Natural killer cell (primary cell): ENCODE measurements at regions not wholly inside any gene's neighbourhood (a gene's known extent, or its start where the extent isn't known, plus 50 kb on each side); places are given as distances from the start of the nearest gene placed in this dataset.

Experiments used
- ATAC-seq, 3 donors: fragments of 150-1000 bp in 2 of 3; fragments of 200-7000 bp in 1 of 3; cut with Tn5 transposase; 1 replicate in 1 of 3; 2 replicates in 2 of 3; pipeline ENCODE4 v1.10.0; 2021; ENCODE audit warnings: mild to moderate bottlenecking in 2 of 3, moderate library complexity in 2 of 3
- DNase-seq, 2 donors: peaks; one replicate each; pipeline versions ENCODE4 v3.0.0 to v3.0.0-alpha.2; 2013 to 2021; ENCODE audit warnings: mixed read lengths in 1 of 2
- H3K27ac ChIP-seq: one replicate; pipeline ENCODE4 v1.5.1; 2013; ENCODE audit warnings: mild to moderate bottlenecking, low read length
- H3K27me3 ChIP-seq: one replicate; pipeline ENCODE4 v1.6.1; 2013; ENCODE audit warnings: low read length; ENCODE audit not compliant: control insufficient read depth, insufficient read depth
- H3K36me3 ChIP-seq: one replicate; pipeline ENCODE4 v1.6.1; 2013; ENCODE audit warnings: low read length; ENCODE audit not compliant: control insufficient read depth, insufficient read depth
- H3K4me1 ChIP-seq: one replicate; pipeline ENCODE4 v1.6.1; 2013; ENCODE audit warnings: low read length; ENCODE audit not compliant: control insufficient read depth, insufficient read depth
- H3K4me3 ChIP-seq: one replicate; pipeline ENCODE4 v1.5.1; 2013; ENCODE audit warnings: low read length
- H3K9me3 ChIP-seq: one replicate; pipeline ENCODE4 v1.6.1; 2013; ENCODE audit warnings: low read length; ENCODE audit not compliant: control insufficient read depth, insufficient read depth
- H3K27ac Mint-ChIP-seq, 2 donors: one replicate each; pipeline ENCODE4 v1.8.0; 2022; ENCODE audit warnings: mild to moderate bottlenecking in 2 of 2, mixed read lengths in 2 of 2, moderate library complexity in 1 of 2
- H3K27me3 Mint-ChIP-seq, 2 donors: one replicate each; pipeline ENCODE4 v1.8.0; 2022; ENCODE audit warnings: low read depth in 2 of 2, mixed read lengths in 2 of 2
- H3K36me3 Mint-ChIP-seq: one replicate; pipeline ENCODE4 v1.8.0; 2022; ENCODE audit warnings: mixed read lengths
- H3K4me1 Mint-ChIP-seq, 2 donors: one replicate each; pipeline ENCODE4 v1.8.0; 2022; ENCODE audit warnings: mixed read lengths in 2 of 2
- H3K4me3 Mint-ChIP-seq: one replicate; pipeline ENCODE4 v1.8.0; 2022; ENCODE audit warnings: mild to moderate bottlenecking, moderate library complexity, mixed read lengths
- H3K9me3 Mint-ChIP-seq, 2 donors: one replicate each; pipeline ENCODE4 v1.8.0; 2022; ENCODE audit warnings: mixed read lengths in 2 of 2
- WGBS: methylation state at CpG from one replicate; pipeline ENCODE4 v1.1.7; 2013; ENCODE audit warnings: missing lambda C conversion rate; ENCODE audit not compliant: insufficient coverage; 5-methylcytosine and 5-hydroxymethylcytosine counted together
- intact Hi-C: fragments of 100-400 bp; cut with micrococcal nuclease; formaldehyde crosslinking; loops from one replicate; pipeline ENCODE4 v1.14.2; 2022
- TF ChIP-seq, protein P1 (sequence below): fragments of 200-600 bp; IDR thresholded peaks from one replicate; pipeline ENCODE4 v1.8.0; 2022; ENCODE audit warnings: antibody characterized with exemption

DNA sequence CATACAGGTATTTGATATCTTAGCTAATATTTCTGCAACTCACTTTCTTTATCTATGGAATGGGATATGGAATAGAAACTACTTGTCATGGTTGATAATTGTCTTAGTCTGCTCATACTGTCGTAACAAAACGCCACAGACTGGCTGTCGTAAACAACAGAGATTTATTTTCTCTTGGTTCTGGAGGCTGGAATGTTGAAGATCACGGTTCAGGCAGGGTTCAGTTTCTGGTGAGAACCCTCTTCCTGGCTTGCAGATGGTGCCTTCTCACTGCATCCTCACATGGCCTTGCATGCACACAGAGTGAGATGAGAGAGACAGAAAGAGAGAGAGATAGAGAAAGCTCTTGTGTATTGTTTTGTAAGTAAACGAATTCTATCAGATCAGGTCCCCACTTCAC, 332.7 kb upstream of the MAGI2 start:
- H3K4me1 Mint-ChIP-seq = no peaks in the 10 kb centered on the region
- WGBS = 89% methylated on average over 4 of the region's 5 CpGs
- peaks cover 9% of the 10 kb centered on the region in 2 donors for H3K9me3 Mint-ChIP-seq
- Histone ChIP-seq H3K4me3 (no peak overlapping the region), H3K36me3 (no peaks in the 10 kb centered on the region), H3K27me3 (no peaks in the 10 kb centered on the region), H3K27ac (no peak overlapping the region), H3K9me3 (no peaks in the 10 kb centered on the region), H3K4me1 (no peaks in the 10 kb centered on the region)
- intact Hi-C loops = no loop called here
- H3K27me3 Mint-ChIP-seq = no peaks in the 10 kb centered on the region
- H3K36me3 Mint-ChIP-seq = no peaks in the 10 kb centered on the region
- TF ChIP-seq, protein P1, sequence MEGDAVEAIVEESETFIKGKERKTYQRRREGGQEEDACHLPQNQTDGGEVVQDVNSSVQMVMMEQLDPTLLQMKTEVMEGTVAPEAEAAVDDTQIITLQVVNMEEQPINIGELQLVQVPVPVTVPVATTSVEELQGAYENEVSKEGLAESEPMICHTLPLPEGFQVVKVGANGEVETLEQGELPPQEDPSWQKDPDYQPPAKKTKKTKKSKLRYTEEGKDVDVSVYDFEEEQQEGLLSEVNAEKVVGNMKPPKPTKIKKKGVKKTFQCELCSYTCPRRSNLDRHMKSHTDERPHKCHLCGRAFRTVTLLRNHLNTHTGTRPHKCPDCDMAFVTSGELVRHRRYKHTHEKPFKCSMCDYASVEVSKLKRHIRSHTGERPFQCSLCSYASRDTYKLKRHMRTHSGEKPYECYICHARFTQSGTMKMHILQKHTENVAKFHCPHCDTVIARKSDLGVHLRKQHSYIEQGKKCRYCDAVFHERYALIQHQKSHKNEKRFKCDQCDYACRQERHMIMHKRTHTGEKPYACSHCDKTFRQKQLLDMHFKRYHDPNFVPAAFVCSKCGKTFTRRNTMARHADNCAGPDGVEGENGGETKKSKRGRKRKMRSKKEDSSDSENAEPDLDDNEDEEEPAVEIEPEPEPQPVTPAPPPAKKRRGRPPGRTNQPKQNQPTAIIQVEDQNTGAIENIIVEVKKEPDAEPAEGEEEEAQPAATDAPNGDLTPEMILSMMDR = no peak
- H3K4me3 Mint-ChIP-seq = no peak overlapping the region
- ATAC-seq (no peak), DNase-seq (no peak)
- no peak overlapping the region for H3K27ac Mint-ChIP-seq

DNA sequence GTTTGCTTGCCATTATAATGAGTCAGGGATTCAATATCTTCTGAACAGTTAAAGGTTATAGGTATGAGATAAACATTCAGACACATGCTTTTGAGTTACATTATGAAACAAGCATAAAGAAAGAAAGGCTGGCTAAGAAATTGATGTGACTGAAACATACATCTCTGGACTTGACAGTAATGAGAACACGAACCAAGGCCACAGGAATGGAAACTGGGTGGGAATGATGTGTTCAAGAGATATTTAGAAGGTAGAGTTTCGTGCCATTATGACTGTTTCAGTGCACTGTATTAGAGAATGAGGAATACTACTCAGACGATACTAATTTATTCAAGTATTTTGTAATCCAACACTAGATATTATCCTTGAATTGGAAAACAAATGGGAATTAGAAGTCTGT, 332.1 kb upstream of the MAGI2 start:
- H3K27me3 Mint-ChIP-seq = no peaks in the 10 kb centered on the region
- TF ChIP-seq, protein P1 = no peak
- no peaks in the 10 kb centered on the region for H3K9me3 ChIP-seq
- H3K4me1 Mint-ChIP-seq = no peaks in the 10 kb centered on the region
- peaks cover 9 to 10% of the 10 kb centered on the region in 2 donors for H3K9me3 Mint-ChIP-seq
- no peak overlapping the region for H3K27ac Mint-ChIP-seq
- no peaks in the 10 kb centered on the region for H3K36me3 Mint-ChIP-seq
- WGBS = 57% methylated on average over 1 of the region's 3 CpGs
- no peak overlapping the region for H3K4me3 Mint-ChIP-seq
- DNase-seq (no peak), ATAC-seq (no peak)
- H3K4me1 ChIP-seq = no peaks in the 10 kb centered on the region
- no peak overlapping the region for H3K27ac ChIP-seq
- no peaks in the 10 kb centered on the region for H3K27me3 ChIP-seq
- intact Hi-C loops = no loop called here
- H3K36me3 ChIP-seq = no peaks in the 10 kb centered on the region
- H3K4me3 ChIP-seq = no peak overlapping the region

DNA sequence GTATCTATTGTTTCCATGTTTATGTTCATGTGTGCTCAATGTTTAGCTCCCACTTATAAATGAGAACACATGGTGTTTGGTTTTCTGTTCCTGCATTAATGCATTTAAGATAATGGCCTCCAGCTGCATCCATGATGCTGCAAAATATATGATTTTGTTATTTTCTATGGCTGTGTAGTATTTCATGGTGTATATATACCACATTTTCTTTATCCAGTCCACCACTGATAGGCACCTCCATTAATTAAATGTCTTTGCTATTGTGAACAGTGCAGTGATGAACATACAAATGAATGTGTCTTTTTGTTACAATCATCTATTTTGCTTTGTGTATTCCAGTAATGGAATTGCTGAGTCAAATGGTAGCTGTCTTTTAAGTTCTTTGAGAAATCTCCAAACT, 329.4 kb upstream of the MAGI2 start:
- TF ChIP-seq, protein P1 = no peak
- no peak overlapping the region for H3K27ac ChIP-seq
- intact Hi-C loops = no loop called here
- ATAC-seq (no peak), DNase-seq (no peak)
- Mint-ChIP-seq H3K4me3 (no peak overlapping the region), H3K27ac (no peak overlapping the region), H3K27me3 (no peaks in the 10 kb centered on the region), H3K9me3 (peaks cover 10 to 17% of the 10 kb centered on the region in 2 donors), H3K36me3 (no peaks in the 10 kb centered on the region), H3K4me1 (peaks cover 0 to 5% of the 10 kb centered on the region in 2 donors)
- no peak overlapping the region for H3K4me3 ChIP-seq
- H3K9me3 ChIP-seq = no peaks in the 10 kb centered on the region
- no peaks in the 10 kb centered on the region for H3K27me3 ChIP-seq
- H3K4me1 ChIP-seq = no peaks in the 10 kb centered on the region
- H3K36me3 ChIP-seq = no peaks in the 10 kb centered on the region

DNA sequence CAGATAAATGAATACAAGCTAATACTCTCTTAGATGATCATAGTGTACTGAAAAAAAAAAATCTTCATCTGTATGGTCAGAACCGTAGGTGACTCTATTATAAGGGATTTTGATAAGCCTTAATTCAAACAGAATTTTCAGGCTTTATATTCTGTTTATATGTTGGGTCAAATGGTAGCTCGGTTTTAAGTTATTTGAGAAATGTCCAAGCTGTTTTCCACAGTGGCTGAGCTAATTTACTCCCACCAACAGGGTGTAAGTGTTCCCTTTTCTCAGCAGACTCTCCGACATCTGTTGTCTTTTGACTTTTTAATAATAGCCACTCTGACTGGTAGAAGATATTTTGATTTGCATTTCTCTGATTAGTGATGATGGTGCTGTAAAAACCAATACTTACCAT, 328.8 kb upstream of the MAGI2 start:
- TF ChIP-seq, protein P1 = no peak
- Histone ChIP-seq H3K27ac (no peak overlapping the region), H3K4me3 (no peak overlapping the region), H3K36me3 (no peaks in the 10 kb centered on the region), H3K4me1 (no peaks in the 10 kb centered on the region), H3K27me3 (no peaks in the 10 kb centered on the region), H3K9me3 (no peaks in the 10 kb centered on the region)
- H3K27ac Mint-ChIP-seq = no peak overlapping the region
- WGBS = 75% methylated on average over 2 of the region's 3 CpGs
- no peak overlapping the region for H3K4me3 Mint-ChIP-seq
- peaks cover 7 to 13% of the 10 kb centered on the region in 2 donors for H3K9me3 Mint-ChIP-seq
- no peaks in the 10 kb centered on the region for H3K27me3 Mint-ChIP-seq
- ATAC-seq (no peak), DNase-seq (no peak)
- H3K4me1 Mint-ChIP-seq = peaks cover 0 to 5% of the 10 kb centered on the region in 2 donors
- no peaks in the 10 kb centered on the region for H3K36me3 Mint-ChIP-seq
- intact Hi-C loops = no loop called here
